ENCODE measurements at regions not wholly inside any gene's neighbourhood (a gene's known extent, or its start where the extent isn't known, plus 50 kb on each side); places are given as distances from the start of the nearest gene placed in this dataset.

DNA sequence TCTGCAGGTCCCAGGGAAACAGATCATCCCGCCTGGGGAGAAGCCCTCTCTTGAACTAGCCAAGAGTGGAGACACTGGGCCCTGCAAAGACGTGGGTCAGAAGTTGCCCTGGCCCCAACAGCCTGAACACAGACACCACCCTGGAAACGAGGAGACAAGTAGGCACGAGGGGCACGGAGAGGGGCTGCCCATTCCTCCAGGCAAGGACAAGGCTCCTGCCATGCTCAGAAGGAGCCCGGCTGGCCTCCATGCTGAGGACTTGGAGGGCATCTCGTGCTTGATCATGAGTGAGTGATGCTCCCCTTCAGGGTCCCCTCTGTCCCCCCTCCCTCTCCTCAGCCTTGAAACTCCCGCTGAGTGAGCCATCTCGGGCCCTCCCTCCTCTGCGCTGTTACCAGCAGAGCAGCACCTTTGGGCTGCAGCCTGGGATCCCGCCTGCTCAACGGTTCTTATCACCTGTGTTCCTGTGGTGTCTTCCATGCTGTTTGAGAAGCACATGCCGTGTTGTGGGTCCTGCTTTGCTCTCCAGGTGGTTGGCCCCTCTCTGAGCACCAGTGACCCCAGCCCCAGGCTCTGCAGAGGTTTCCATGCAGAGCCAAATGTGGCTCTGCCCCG, 544.3 kb downstream of the TCERG1L start:
- CTCF ChIA-PET, result no interaction called here
- POLR2A ChIA-PET, result no interaction called here

DNA sequence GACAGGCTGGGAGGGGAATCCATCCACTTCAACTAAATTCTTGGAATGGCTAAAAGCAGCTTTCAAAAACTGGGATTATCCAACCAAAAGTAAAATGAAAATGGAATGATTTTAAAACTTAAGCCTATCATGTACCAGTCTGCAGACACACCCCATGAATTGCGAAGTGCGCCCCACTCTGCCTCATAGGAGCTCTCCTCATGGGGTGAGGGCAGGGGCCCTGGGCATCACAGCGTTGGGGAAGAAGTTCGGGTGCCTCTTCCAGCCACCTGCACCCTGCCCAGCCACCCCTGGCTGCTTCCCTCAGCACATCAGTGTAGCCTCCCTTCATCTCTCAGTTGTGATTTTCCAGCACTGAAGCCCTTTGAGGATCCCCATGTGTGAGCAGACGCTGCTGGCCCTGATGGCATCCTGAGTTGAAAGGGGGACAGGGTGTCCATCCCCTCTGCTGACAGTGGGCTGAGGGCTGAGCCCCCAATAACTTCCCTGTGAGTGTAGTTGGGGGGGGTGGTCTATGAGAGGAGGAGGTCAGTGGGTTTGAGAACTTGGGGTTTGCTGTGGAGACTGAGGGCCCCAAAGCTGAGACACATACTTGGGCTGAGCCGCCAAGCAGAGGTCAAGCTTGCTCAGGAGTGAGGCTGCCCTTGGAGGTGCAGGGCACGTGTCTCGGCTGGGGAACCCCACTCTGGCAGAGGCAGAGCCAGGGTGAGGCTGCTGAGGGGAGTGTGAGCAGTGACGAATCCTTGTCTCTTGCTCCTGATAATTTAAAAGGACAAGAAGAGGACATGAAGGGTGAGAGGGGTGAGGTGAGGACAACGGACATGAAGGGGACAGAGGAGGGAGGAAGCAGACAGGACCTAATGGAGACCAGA, 542.1 kb downstream of the TCERG1L start:
- POLR2A ChIA-PET, result no interaction called here
- CTCF ChIA-PET, result no interaction called here

DNA sequence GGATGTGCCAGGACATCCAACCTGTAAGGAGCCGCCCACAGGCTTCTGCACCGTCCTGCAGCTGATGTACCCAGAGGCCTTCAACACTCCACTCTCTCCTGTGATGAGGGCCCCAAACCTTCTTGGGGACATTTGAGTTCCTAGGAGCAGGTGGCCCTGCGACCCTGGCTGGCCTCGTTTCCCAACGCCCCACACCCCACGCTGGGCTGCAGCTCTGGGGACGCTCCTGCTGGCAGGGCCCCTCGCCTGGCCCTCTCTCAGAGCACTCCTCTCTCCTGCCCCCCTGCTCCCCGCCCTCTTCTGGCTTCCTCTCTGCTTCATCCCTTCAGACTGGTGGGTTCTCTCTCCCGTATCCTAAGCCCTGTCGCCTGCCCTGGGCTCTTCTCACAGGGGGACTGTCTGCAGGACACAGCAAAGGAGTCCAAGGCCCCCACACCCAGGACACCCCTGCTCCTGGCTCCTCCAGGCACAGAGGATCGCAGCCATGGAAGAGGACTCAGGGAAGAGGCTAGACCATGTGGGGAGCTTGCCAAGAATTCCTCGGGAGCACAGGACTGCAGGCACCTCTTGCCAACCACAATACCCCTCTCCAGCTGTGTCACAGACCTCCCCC, 541.4 kb downstream of the TCERG1L start:
- POLR2A ChIA-PET, result no interaction called here
- CTCF ChIA-PET, result no interaction called here

DNA sequence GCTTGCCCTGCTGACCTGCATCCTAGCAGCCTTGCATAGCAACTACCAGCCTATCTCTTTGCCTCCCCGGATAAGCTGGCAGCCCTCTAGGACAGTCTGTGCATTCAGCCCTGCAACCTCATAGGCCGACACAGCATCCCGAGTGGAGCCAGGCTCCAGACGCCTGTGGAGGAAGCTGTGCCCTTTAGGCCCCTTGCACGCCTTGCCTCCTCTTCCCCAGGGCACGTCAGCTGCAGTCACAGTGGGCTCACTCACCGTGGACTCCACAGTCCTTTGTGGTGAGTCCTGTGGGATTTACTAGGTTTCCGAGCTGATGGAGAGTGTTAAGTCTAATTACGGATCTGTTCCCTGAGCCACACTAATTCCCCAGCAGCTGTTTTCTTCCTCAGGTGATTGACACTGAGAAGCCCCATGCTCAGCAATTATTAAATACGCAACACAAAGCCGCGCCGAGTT, 540.0 kb downstream of the TCERG1L start:
- ChIA-PET POLR2A (no interaction called here), CTCF (no interaction called here)

DNA sequence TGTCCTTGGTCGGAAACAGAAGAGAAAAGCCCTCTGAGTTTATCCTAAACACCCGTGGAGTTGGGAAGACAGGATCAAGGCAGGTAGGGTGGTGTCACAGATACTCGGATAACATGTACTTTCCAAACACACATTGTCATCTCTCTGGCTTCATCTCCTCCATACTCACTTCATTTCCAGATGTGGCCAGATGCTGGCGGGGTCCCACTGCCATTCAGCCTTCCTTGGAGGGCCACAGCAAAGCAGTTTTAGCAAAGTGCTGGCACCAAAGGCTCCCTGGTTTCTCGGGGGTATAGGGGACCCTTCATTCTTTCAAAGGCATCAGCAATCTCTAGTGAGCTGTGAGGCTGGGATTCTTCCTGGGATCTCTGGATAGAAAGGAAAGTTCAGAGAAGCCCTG, 539.5 kb downstream of the TCERG1L start:
- CTCF ChIA-PET, result no interaction called here
- POLR2A ChIA-PET, result no interaction called here

DNA sequence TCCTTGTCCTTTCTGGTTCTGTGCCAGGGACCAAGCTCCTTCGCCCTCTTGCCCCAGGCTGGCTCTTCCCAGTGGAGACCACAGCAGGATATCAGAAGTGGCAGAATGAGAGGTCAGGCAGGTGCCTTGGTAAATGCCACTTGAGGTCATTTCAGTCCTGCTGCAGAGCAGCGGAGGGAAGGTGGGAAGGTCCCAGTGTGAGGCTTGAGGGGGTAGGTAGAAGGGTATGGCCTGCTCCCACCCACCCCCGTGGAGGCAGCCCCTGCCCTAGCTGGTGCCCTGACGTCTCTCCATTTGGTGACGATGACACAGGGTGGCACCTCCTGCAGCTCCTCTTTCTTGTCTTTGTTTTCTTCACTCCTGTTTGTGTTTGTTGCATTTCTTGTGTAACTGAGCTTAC, 538.8 kb downstream of the TCERG1L start:
- ChIA-PET POLR2A (no interaction called here), CTCF (no interaction called here)

DNA sequence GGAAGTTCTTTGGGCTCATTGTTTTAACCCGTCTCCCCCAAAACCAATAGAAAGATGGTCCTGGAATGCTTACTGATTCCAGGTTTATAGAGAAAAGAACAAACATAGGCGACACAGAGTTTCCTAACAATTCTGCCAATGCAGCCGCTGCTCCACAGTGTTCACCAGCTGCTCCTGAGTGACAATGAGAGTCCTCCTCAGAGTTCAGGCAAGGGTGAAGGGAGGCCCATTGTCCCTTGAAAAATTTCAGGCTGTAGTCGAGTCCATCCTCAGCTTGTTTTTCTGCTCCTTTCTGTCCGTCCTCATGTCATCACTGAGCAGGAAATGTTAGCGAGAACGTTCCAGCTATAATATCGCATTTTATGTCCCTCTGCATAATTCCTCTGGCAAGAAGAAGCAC, 537.6 kb downstream of the TCERG1L start:
- CTCF ChIA-PET, result no interaction called here
- POLR2A ChIA-PET, result no interaction called here

DNA sequence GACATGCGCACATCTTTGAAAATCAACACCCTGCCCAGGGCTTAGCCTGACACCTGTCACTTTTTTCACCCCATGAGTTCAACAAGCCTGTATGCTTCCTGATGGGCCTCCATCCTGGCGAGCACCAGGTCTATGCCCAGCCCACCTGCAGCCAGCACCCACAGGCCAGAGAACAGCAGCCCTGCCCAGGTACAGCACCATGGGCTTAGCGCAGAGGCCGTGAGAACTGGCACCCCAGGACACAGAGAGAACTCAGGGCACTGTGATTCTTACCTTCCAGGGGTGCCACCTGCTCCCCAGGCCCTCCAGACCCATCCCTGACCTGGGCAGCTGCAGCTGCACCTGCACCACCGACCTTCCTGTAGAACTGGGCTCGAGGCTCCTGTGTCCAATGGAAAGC, 536.6 kb downstream of the TCERG1L start:
- CTCF ChIA-PET, result no interaction called here
- POLR2A ChIA-PET, result no interaction called here

DNA sequence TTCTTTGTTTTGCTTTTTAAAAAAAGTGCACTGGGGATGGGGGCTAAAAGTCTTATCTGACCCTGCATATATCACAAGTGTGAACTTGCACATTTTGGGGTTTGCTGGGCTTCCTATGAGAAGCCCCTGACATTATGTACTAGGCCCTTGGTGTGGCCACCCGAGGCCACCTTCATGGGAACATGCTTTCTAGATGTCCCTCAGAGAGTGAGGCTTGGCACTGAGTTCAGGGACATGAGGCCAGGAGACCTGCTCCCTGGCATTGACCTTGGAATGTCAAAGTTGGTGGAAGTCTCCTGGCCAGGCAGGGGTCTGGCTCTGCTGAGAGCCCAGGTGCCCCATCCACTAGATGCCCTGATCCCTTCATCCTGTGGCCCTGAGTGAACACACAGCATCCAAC, 536.2 kb downstream of the TCERG1L start:
- ChIA-PET POLR2A (no interaction called here), CTCF (no interaction called here)

DNA sequence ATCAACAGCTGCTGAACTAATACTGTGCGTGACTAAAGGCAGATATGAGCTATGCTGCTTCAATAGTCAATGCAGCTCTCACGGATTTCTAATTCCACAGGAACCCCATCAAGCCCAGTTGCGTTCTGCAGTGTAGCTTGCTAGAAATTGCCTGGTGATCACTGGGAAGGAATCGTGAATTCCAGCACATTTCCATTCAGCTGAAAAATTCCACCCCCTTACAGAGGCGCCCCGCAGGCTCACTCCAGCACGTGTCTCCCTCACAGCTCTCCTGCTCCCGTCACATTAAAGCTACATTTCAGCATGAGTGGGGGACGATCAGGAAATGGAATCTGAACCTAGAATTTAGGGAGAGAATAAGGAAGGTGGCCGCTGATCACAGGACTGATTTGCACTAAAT, 534.8 kb downstream of the TCERG1L start:
- ChIA-PET CTCF (no interaction called here), POLR2A (no interaction called here)

DNA sequence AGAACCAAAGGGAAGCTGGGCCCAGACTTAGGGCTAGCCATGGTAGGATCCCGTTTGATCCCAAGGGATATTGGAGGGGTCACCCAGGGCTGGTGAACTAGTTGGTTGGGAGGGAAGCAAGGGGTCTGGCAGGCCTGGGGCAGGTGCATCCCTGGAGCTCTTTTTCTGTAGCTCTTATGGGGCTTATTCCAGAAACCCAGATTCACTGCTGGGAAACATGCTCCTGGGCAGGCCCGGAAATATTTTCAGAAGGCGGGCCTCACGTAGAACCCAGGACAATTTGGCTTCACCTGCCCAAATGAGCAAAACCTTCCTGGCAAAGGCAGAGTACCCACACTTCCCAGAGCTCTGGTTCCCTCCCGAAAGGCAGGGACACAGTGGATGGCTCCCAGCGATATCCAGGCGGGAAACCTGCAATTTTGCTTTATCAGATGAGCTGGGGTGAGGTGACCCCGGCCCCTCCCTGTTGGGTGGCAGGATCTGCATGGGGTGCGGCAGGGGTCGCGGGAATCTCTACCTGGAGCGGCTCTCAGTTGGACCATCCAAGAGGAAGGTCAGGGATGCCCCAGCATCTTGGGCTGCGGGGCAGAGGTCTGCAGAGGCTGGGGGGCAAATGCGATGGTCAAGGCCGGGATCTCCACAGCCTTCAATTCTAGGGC, 533.9 kb downstream of the TCERG1L start:
- POLR2A ChIA-PET, result no interaction called here
- CTCF ChIA-PET, result no interaction called here

DNA sequence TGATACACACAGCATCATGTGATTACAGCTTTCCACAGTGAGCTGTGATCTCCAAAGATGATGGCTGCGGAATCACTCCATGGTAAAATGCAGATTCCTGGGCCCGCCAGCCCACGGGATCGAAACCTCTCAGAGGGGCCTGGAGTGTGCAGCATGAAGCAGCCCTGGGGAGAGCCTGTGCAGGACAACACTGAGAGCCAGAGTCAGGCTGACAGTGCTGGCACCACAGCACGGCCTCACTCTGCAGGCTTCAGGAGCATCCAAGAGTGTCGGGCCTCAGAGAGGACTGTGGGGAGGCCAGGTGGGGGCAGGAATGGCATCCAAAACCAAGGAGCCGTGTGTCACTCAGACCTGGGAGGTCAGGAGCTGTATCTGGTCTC, 533.4 kb downstream of the TCERG1L start:
- ChIA-PET CTCF (no interaction called here), POLR2A (no interaction called here)

DNA sequence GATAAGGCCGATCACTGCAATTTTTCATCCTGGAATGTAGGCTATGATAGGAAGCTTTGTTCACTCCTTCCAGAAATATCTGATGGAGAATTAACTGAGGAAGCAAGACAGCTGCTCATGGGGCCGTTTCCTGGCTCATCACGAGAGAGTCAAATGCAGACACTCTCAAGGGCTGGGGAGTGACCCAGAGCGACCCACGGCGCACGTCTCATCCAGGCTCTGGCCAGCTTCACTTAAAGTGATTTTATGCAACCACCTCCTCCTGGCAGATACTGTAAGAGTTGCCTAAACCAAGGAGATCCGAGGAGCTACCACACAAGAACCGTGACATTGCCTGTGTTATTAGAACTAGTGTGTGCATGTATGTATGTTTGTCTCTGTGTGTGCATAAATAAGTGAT, 530.8 kb downstream of the TCERG1L start:
- CTCF ChIA-PET, result no interaction called here
- POLR2A ChIA-PET, result no interaction called here

DNA sequence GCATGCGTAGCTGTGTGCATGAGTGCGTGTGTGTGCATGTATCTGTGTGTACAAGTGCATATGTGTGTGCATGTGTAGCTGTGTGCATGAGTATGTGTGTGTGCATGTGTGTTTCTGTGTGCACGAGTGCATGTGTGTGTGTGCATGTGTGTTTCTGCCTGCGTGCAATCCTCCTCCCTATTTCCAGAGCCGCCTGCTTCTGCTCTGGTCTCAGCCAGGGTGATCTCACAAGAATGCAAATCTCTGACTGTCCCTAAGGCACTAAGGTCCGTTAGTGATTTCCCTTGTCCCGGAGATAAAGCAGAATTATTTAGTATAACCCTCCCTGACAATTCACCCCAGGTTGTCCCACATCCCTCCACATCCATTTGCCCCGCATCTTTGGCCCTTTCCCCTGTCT, 530.3 kb downstream of the TCERG1L start:
- ChIA-PET CTCF (no interaction called here), POLR2A (no interaction called here)

DNA sequence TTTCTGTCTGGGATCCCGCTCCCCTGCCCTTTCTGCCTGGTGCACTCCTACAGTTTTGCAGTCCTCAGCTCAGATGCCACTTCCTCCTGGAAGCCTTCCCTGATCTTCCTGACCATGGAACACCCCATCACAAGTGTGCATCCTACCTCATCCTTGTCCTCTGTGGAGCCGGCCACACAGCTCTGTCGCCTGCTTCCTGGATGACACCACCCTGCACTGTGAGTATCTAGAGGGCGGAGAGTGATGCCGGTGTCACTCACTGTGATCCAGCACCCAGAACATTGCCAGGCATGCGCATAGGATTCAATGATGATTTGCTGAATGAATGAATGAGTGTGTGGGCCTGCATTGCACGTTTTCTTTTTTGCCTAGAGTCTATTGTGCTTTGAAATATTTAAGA, 529.9 kb downstream of the TCERG1L start:
- ChIA-PET POLR2A (no interaction called here), CTCF (no interaction called here)

DNA sequence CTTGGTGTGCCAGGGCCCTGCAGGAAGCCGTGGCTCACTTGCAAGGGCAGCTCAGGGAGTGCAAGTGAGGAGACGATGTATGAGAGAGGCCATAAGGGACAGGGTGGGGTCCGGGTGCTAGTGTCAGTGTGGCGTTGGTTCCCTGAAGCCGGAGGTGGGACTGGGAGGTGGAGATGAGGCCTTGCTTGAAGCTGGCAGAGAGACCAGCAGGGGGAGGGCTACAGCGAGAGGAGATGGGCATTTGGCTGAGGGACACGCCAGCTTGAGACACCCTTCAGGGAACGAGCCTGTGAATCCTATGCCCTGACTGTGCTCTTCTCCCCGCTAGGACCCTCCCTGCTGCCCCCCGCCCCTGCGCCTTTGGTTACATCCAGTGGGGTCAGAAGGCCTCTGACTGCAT, 529.1 kb downstream of the TCERG1L start:
- ChIA-PET CTCF (no interaction called here), POLR2A (no interaction called here)

DNA sequence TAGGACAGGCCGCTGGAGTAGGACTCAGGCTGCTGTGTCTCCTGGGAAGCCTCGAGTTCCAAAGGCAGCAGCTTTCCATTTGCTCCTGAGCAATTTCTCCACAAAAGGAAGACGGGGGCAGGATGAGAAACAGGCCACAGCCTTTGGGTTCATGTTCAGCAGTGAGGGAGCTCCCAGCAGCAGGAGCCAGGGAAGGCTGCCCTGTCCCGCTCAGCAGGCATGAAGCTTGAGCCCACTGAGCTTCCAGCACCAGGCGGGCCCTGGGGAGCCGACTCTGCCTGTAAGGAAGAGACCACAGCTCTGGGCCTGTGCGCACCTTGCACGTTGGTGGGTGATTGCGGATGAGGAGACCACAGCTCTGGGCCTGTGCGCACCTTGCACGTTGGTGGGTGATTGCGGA, 527.2 kb downstream of the TCERG1L start:
- ChIA-PET POLR2A (no interaction called here), CTCF (no interaction called here)

DNA sequence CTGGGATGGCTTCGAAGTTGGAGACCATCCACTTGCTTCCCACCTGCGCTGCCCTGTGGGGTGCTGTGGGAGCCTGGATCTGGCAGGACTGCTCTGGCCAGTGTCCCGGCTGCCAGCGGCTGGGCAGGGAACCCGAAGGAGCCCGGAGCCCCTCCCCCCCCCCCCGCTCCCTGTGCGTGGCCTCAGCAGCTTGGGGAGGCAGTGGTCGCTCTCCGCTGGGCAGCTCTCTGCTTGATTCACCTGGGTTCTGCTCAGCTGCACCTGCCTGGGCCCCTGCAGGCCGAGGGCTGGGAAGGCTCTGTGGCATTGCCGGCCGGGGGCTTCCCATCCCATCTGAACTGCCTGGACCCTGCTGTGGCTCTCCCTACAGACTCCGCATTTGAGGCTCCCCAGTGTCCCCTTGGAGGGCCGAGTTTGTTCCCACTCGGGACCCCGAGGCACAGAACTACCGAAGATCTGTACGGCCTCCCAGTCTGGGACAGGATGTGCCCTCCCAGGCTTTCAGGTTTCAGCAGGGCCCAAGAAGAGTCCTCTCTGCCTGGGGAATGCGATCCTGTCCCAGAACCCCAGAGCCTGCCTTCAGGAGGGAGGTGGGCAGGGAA, 525.1 kb downstream of the TCERG1L start:
- ChIA-PET POLR2A (no interaction called here), CTCF (no interaction called here)

DNA sequence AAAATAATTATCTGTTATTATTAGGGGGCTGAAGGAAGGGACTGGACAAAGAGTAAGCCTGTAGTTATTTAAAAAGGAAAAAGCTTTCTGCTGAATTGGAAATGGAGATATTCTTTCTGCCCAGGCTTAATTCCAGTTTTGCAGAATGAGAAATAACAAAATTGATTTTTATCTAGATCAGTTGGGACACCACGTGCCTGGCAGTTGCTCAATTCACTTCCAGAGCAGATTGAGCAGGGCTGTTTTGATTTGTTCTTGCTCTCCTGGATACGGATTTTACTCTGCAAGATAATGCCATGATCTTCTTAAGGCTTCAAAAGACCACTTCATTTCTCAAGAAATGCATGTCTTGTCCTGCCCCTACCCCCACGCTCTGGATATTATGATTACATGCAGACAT, 524.3 kb downstream of the TCERG1L start:
- POLR2A ChIA-PET, result no interaction called here
- CTCF ChIA-PET, result no interaction called here

DNA sequence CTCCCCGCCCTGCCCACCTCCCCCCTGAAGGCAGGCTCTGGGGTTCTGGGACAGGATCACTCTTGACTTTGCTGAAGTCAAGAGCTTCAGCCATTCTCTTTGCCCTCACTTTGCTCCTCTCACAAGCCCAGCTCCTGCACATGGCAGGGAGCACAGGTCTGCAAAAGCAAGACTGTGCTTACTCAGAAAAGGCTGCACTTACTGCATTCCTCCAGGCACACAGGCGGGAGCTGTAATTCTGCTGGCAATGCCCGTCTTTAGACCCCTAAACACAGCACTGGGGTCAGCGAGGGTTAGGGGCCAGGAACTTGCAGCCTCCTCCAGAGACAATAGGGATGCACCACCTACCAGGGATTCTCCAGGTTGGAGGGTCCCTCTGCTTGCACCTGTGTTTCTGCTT, 523.7 kb downstream of the TCERG1L start:
- ChIA-PET POLR2A (no interaction called here), CTCF (no interaction called here)

DNA sequence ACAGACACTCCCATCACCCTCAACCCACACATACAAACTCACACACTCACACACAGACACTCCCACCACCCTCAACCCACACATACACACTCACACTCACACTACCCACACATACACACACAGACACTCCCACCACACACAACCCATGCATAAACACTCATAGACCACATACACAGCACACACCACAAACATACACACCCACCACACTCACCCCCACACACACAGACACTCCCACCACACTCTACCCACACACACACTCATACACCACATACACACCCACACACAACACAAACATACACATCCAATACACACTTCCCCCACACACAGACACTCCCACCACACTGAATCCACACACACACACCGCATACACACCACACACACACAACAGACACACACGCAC, 521.2 kb downstream of the TCERG1L start:
- ChIA-PET CTCF (no interaction called here), POLR2A (no interaction called here)

All from activated CD8-positive, alpha-beta memory T cell treated with anti-CD3 and anti-CD28 coated beads for 36 hours (primary cell).